Thyroid gland (tissue), 4 donors: ENCODE measurements at regions not wholly inside any gene's neighbourhood (a gene's known extent, or its start where the extent isn't known, plus 50 kb on each side); places are given as distances from the start of the nearest gene placed in this dataset.

Experiments
- POLR2A ChIP-seq, 2 donors: fragments of 450-650 bp; IDR thresholded peaks; one replicate each; pipeline ENCODE4 v1.6.1; 2017; ENCODE audit warnings: antibody characterized with exemption in 2 of 2, mild to moderate bottlenecking in 2 of 2, moderate library complexity in 1 of 2
- TF ChIP-seq, protein P1 (sequence below), 6 experiments: fragments of 200-600 bp in 3 of 6; fragments of 450-650 bp in 3 of 6; sonication (generic) in 3 of 6; IDR thresholded peaks; one replicate each; pipeline ENCODE4 v1.5.1; 2016 to 2019; ENCODE audit warnings: antibody characterized with exemption in 6 of 6, mild to moderate bottlenecking in 2 of 6, inconsistent platforms in 1 of 6, moderate library complexity in 1 of 6

DNA sequence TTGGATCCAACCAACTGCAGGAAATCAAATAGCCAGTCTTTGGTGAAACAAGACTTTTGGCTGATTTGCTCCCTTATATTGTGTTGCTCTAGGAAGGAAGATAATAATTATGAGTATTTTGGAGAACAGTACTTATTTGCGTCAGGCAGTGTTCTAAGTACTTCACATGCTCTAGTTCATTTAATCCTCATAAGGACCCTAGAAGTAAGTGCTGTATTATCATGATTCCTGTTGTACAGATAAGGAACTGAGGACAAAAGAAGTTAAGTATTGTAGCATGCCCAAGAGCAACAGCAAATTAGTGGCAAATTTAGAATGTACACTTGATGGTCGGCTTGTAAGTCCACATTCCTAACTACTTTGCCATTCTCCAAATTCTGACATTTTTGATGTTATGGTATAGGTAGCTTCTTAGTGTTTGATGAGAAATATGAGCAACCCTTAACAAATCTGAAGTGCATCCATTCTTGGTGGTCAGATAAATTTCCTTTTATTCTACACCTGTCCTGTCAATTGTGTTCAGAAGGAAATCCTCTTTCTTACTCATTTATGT, 72.0 kb downstream of the SPRY1 start:
- TF ChIP-seq, protein P1, sequence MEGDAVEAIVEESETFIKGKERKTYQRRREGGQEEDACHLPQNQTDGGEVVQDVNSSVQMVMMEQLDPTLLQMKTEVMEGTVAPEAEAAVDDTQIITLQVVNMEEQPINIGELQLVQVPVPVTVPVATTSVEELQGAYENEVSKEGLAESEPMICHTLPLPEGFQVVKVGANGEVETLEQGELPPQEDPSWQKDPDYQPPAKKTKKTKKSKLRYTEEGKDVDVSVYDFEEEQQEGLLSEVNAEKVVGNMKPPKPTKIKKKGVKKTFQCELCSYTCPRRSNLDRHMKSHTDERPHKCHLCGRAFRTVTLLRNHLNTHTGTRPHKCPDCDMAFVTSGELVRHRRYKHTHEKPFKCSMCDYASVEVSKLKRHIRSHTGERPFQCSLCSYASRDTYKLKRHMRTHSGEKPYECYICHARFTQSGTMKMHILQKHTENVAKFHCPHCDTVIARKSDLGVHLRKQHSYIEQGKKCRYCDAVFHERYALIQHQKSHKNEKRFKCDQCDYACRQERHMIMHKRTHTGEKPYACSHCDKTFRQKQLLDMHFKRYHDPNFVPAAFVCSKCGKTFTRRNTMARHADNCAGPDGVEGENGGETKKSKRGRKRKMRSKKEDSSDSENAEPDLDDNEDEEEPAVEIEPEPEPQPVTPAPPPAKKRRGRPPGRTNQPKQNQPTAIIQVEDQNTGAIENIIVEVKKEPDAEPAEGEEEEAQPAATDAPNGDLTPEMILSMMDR (IDR thresholded peaks at IDR 0.05): no peak
- no peak for TF ChIP-seq POLR2A (IDR thresholded peaks at IDR 0.05)
